ENCODE measurements at regions not wholly inside any gene's neighbourhood (a gene's known extent, or its start where the extent isn't known, plus 50 kb on each side); places are given as distances from the start of the nearest gene placed in this dataset.

DNA sequence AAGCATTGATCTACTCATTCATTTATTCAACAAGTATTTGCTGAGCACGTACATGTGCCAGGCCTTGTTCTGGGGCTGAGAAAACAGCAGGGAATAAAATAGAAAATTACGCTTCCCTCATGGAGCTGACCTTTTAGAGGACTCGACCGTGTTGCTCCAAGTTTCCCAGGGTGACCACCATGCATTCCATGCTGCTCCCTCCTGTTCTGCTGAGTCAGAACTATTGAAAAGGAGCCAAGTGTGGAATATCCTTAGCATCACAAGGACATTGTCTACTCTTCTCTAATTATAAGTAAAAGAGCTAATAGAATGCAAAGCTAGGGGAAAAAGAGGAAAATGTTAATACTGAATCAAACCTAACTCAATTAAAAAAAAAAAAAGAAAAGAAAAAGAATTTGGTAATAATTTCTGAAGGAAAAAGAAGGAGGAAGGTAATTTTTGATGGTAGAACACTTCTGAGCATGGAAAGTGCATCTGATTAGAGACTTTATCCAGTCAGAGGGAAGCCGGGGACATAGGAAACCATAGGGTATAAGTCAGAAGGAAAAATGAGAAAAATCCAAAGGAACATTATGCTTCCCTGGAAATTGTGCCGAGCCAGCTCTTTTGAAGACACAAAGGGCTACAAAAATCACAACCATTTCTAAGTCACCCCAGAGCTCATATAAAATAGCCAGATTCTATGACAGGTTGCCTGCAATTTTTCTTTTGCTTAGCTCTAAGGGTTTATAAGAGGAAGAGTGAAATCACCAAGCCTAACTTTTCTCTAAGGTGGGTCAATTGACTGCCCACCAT, 339.4 kb downstream of the RND3 start:
- Histone ChIP-seq H3K27ac (ENCODE audit: low read depth in 1 of 2, low read length in 2 of 2) (no peak overlapping the region), H3K4me1 (ENCODE audit: insufficient read depth, low read length) (no peaks in the 10 kb centered on the region), H3K27me3 (ENCODE audit: control insufficient read depth in 1 of 2, insufficient read depth in 2 of 2, low read length in 2 of 2) (no peaks in the 10 kb centered on the region), H3K9me3 (ENCODE audit: control insufficient read depth in 1 of 2, insufficient read depth in 1 of 2, low read length in 2 of 2) (peaks cover 0 to 8% of the 10 kb centered on the region in 2 experiments), H3K4me3 (ENCODE audit: low read length) (no peak overlapping the region), H3K36me3 (ENCODE audit: insufficient read depth, low read length) (no peaks in the 10 kb centered on the region)
- CTCF ChIA-PET = no interaction called here
- Mint-ChIP-seq H3K27ac (no peak overlapping the region), H3K4me1 (ENCODE audit: low read depth) (no peaks in the 10 kb centered on the region), H3K27me3 (no peaks in the 10 kb centered on the region), H3K9me3 (peaks cover 15% of the 10 kb centered on the region), H3K4me3 (no peak overlapping the region), H3K36me3 (ENCODE audit: low read depth) (no peaks in the 10 kb centered on the region)
- DNase-seq (no peak), ATAC-seq (ENCODE audit: poor library complexity) (no peak)
- intact Hi-C loops (cut with DNase I, micrococcal nuclease) = no loop called here
- POLR2A ChIA-PET = no interaction called here
- no peak for TF ChIP-seq CTCF (IDR thresholded peaks at IDR 0.05)

DNA sequence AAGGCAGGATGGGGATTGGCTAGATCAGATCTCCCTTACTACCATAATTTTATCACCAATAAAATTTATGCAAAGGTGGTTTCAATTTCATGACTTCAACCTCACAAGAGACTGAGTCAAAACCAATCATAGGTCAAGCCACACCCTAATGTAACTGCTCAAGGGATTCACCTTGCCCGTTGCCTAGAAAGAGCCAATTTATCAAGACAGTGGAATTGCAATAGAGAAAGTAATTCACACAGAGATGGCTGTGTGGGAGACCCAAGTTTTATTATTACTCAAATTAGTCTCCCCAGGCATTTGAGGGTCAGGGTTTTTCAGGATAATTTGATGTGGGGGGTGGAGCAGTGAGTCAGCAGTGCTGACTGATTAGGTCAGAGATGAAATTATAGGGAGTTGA, 340.6 kb downstream of the RND3 start:
- CTCF ChIA-PET = no interaction called here
- POLR2A ChIA-PET = no interaction called here
- peaks cover 15% of the 10 kb centered on the region for H3K9me3 Mint-ChIP-seq
- intact Hi-C loops (cut with DNase I, micrococcal nuclease) = no loop called here
- Histone ChIP-seq H3K27me3 (ENCODE audit: control insufficient read depth in 1 of 2, insufficient read depth in 2 of 2, low read length in 2 of 2) (no peaks in the 10 kb centered on the region), H3K27ac (ENCODE audit: low read depth in 1 of 2, low read length in 2 of 2) (no peak overlapping the region), H3K4me1 (ENCODE audit: insufficient read depth, low read length) (no peaks in the 10 kb centered on the region), H3K9me3 (ENCODE audit: control insufficient read depth in 1 of 2, insufficient read depth in 1 of 2, low read length in 2 of 2) (peaks cover 0 to 8% of the 10 kb centered on the region in 2 experiments), H3K4me3 (ENCODE audit: low read length) (no peak overlapping the region), H3K36me3 (ENCODE audit: insufficient read depth, low read length) (no peaks in the 10 kb centered on the region)
- H3K27me3 Mint-ChIP-seq = no peaks in the 10 kb centered on the region
- DNase-seq (no peak), ATAC-seq (ENCODE audit: poor library complexity) (no peak)
- no peaks in the 10 kb centered on the region for H3K4me1 Mint-ChIP-seq (ENCODE audit: low read depth)
- H3K36me3 Mint-ChIP-seq (ENCODE audit: low read depth) = no peaks in the 10 kb centered on the region
- H3K4me3 Mint-ChIP-seq = no peak overlapping the region
- no peak overlapping the region for H3K27ac Mint-ChIP-seq
- no peak for TF ChIP-seq CTCF (IDR thresholded peaks at IDR 0.05)

DNA sequence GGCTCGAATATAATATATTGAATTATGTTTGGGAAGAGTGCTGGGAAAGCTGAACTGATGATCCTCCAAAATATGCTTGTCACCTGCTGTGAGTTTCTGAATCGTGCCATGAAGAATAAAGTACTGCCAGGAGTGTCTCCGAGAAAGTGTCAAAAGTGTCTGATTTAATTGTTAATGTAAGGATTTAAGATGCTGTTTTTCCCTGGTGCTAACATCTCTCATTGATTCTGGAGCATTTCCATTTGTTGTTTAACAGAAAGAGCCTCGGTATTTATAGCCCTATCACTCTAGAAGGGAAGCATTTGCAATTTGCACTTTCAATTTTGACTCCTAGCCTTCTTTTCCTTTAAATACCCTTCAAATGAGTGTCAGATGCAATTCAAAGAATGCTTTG, 342.2 kb downstream of the RND3 start:
- Histone ChIP-seq H3K9me3 (ENCODE audit: control insufficient read depth in 1 of 2, insufficient read depth in 1 of 2, low read length in 2 of 2) (peaks cover 0 to 8% of the 10 kb centered on the region in 2 experiments), H3K36me3 (ENCODE audit: insufficient read depth, low read length) (no peaks in the 10 kb centered on the region), H3K4me3 (ENCODE audit: low read length) (no peak overlapping the region), H3K4me1 (ENCODE audit: insufficient read depth, low read length) (no peaks in the 10 kb centered on the region), H3K27ac (ENCODE audit: low read depth in 1 of 2, low read length in 2 of 2) (no peak overlapping the region), H3K27me3 (ENCODE audit: control insufficient read depth in 1 of 2, insufficient read depth in 2 of 2, low read length in 2 of 2) (no peaks in the 10 kb centered on the region)
- DNase-seq (no peak), ATAC-seq (ENCODE audit: poor library complexity) (no peak)
- H3K36me3 Mint-ChIP-seq (ENCODE audit: low read depth) = no peaks in the 10 kb centered on the region
- H3K27me3 Mint-ChIP-seq = no peaks in the 10 kb centered on the region
- H3K9me3 Mint-ChIP-seq = peaks cover 15% of the 10 kb centered on the region
- ChIA-PET CTCF (no interaction called here), POLR2A (no interaction called here)
- H3K4me3 Mint-ChIP-seq = no peak overlapping the region
- intact Hi-C loops (cut with DNase I, micrococcal nuclease) = no loop called here
- H3K4me1 Mint-ChIP-seq (ENCODE audit: low read depth) = no peaks in the 10 kb centered on the region
- H3K27ac Mint-ChIP-seq = no peak overlapping the region
- no peak for TF ChIP-seq CTCF (IDR thresholded peaks at IDR 0.05)

All from CD4-positive, alpha-beta T cell (primary cell).